CD4-positive, alpha-beta memory T cell (primary cell): ENCODE measurements at regions not wholly inside any gene's neighbourhood (a gene's known extent, or its start where the extent isn't known, plus 50 kb on each side); places are given as distances from the start of the nearest gene placed in this dataset.
"Not testable (repeated sequence)": the region's sequence is repeated elsewhere in the genome, so short reads cannot be mapped to it uniquely, and the experiment has no call there.

Source experiments
- CTCF ChIA-PET: fragments of 350-600 bp; sonication (Branson Sonifier 250); formaldehyde crosslinking; loops from one replicate; lab custom pipeline; 2021; ENCODE audit warnings: inconsistent platforms; ENCODE audit not compliant: partially characterized antibody; lab: Charles Lee
- POLR2A ChIA-PET: fragments of 350-600 bp; sonication (Branson Sonifier 250); formaldehyde crosslinking; loops from one replicate; lab custom pipeline; 2021; ENCODE audit not compliant: partially characterized antibody; lab: Charles Lee
- DNase-seq, 5 donors: peaks; one replicate each; pipeline versions ENCODE4 v3.0.0 to v3.0.0-alpha.2; 2020 to 2022; ENCODE audit warnings: mixed read lengths in 1 of 5
- H3K27ac ChIP-seq: one replicate; pipeline ENCODE4 v1.7.0; 2013; ENCODE audit warnings: low read depth, low read length
- H3K27me3 ChIP-seq: 2 replicates; pipeline ENCODE4 v1.7.0; 2013; ENCODE audit warnings: mild to moderate bottlenecking, low read length, moderate library complexity; ENCODE audit not compliant: insufficient read depth
- H3K36me3 ChIP-seq: 2 replicates; pipeline ENCODE4 v1.7.0; 2013; ENCODE audit warnings: mild to moderate bottlenecking, low read length, moderate library complexity; ENCODE audit not compliant: insufficient read depth
- H3K4me1 ChIP-seq: 2 replicates; pipeline ENCODE4 v1.7.0; 2013; ENCODE audit warnings: mild to moderate bottlenecking, low read length, moderate library complexity; ENCODE audit not compliant: insufficient read depth
- H3K4me3 ChIP-seq, 2 donors: one replicate each; pipeline ENCODE4 v1.7.0; 2013; ENCODE audit warnings: low read length in 2 of 2, mild to moderate bottlenecking in 1 of 2
- H3K9me3 ChIP-seq, 2 donors: one replicate each; pipeline ENCODE4 v1.7.0; 2013; ENCODE audit warnings: low read length in 2 of 2, control low read depth in 1 of 2; ENCODE audit not compliant: control insufficient read depth in 1 of 2
- H3K27ac Mint-ChIP-seq, 7 donors: one replicate each; pipeline ENCODE4 v1.8.0; 2020 to 2021; ENCODE audit warnings: mixed read lengths in 7 of 7, mild to moderate bottlenecking in 6 of 7, inconsistent platforms in 3 of 7, moderate library complexity in 3 of 7
- H3K27me3 Mint-ChIP-seq, 2 donors: one replicate each; pipeline ENCODE4 v1.8.0; 2020 to 2021; ENCODE audit warnings: mixed read lengths in 2 of 2
- H3K36me3 Mint-ChIP-seq, 2 donors: one replicate each; pipeline ENCODE4 v1.8.0; 2020 to 2021; ENCODE audit warnings: mixed read lengths in 2 of 2, inconsistent platforms in 1 of 2, mild to moderate bottlenecking in 1 of 2
- H3K4me1 Mint-ChIP-seq, 4 donors: one replicate each; pipeline ENCODE4 v1.8.0; 2020 to 2021; ENCODE audit warnings: mixed read lengths in 4 of 4, mild to moderate bottlenecking in 1 of 4
- H3K4me3 Mint-ChIP-seq, 8 donors: one replicate each; pipeline ENCODE4 v1.8.0; 2020 to 2021; ENCODE audit warnings: mixed read lengths in 8 of 8, mild to moderate bottlenecking in 7 of 8, moderate library complexity in 6 of 8, inconsistent platforms in 3 of 8
- H3K9me3 Mint-ChIP-seq, 8 donors: one replicate each; pipeline ENCODE4 v1.8.0; 2020 to 2021; ENCODE audit warnings: mixed read lengths in 8 of 8, mild to moderate bottlenecking in 5 of 8, inconsistent platforms in 3 of 8, moderate library complexity in 1 of 8
- intact Hi-C: fragments of 100-400 bp; cut with micrococcal nuclease; formaldehyde crosslinking; loops from one replicate; pipeline ENCODE4 v1.15.1; 2023

GRCh38 chr15:79160211-79160610, 69.6 kb upstream of the RASGRF1 start:
- POLR2A ChIA-PET, result no interaction called here
- H3K9me3 ChIP-seq, result no peaks in the 10 kb centered on the region
- no peaks in the 10 kb centered on the region for H3K36me3 ChIP-seq
- intact Hi-C loops, result no loop called here
- H3K27ac ChIP-seq, result no peak overlapping the region
- no peaks in the 10 kb centered on the region for H3K4me1 ChIP-seq
- CTCF ChIA-PET, result no interaction called here
- H3K4me3 ChIP-seq, result no peak overlapping the region
- Mint-ChIP-seq H3K4me1 (no peaks in the 10 kb centered on the region), H3K36me3 (no peaks in the 10 kb centered on the region), H3K27ac (no peak overlapping the region), H3K27me3 (peaks cover 8 to 22% of the 10 kb centered on the region in 2 donors), H3K4me3 (no peak overlapping the region), H3K9me3 (no peaks in the 10 kb centered on the region)
- no peak for DNase-seq
- H3K27me3 ChIP-seq, result peaks cover 3% of the 10 kb centered on the region

GRCh38 chr15:79157631-79158592, 67.3 kb upstream of the RASGRF1 start:
- POLR2A ChIA-PET, result interaction anchor here (1.0 kb wide), 1 partner anchor 31 kb away, joined by 3 read pairs; no protein-coding TSS in a partner anchor
- Mint-ChIP-seq H3K27ac (no peak overlapping the region), H3K9me3 (no peaks in the 10 kb centered on the region), H3K4me1 (no peaks in the 10 kb centered on the region), H3K36me3 (no peaks in the 10 kb centered on the region), H3K27me3 (peaks cover 3 to 15% of the 10 kb centered on the region in 2 donors), H3K4me3 (no peak overlapping the region)
- Histone ChIP-seq H3K36me3 (no peaks in the 10 kb centered on the region), H3K9me3 (no peaks in the 10 kb centered on the region), H3K4me3 (no peak overlapping the region), H3K4me1 (no peaks in the 10 kb centered on the region), H3K27ac (no peak overlapping the region), H3K27me3 (peaks cover 3% of the 10 kb centered on the region)
- CTCF ChIA-PET, result interaction anchor here (2.3 kb wide), 1 partner anchor 27 kb away, joined by 14 read pairs; no protein-coding TSS in a partner anchor
- DNase-seq, result no peak
- intact Hi-C loops, result no loop called here

DNA sequence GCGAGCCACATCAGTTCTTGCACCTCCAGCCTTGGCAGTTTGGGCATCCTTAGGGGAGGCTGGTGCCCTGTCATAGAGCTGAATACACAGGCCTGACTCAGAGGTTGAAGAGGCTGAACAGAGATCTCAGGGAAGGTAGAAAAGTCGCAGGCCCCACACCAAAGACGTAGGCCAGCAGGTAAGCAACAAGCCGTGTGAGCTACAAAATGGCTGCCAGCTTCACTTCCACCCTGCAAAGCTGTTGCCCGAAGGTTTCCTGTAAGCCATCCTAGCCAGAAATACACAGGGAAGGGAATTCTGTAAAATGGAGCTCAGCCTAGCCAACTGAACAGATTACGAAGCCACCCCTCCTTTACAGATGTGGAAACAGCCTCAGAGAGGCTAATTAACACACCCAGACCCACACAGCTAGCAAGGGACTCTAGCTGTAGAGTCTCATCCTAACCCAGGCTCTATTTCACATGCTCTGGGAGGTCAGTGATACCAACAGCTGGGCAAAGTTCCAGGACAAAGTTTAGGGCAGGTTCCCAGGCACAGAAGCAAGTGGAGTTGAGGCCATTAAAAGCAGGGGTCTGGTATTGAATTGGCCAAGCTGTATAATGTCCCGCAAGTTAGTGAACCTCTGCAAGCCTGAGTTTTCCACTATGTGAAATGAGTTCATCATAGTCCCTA, 66.3 kb upstream of the RASGRF1 start:
- no peaks in the 10 kb centered on the region for H3K27me3 ChIP-seq
- H3K4me3 ChIP-seq, result no peak overlapping the region
- H3K36me3 Mint-ChIP-seq, result no peaks in the 10 kb centered on the region
- intact Hi-C loops, result no loop called here
- no peak overlapping the region for H3K4me3 Mint-ChIP-seq
- H3K9me3 Mint-ChIP-seq, result no peaks in the 10 kb centered on the region
- no peak for DNase-seq
- H3K4me1 Mint-ChIP-seq, result no peaks in the 10 kb centered on the region
- H3K9me3 ChIP-seq, result no peaks in the 10 kb centered on the region
- peaks cover 7 to 19% of the 10 kb centered on the region in 2 donors for H3K27me3 Mint-ChIP-seq
- H3K27ac Mint-ChIP-seq, result no peak overlapping the region
- no peaks in the 10 kb centered on the region for H3K36me3 ChIP-seq
- CTCF ChIA-PET, result interaction anchor here (2.3 kb wide), 1 partner anchor 28 kb away, joined by 14 read pairs; no protein-coding TSS in a partner anchor
- no peak overlapping the region for H3K27ac ChIP-seq
- no peaks in the 10 kb centered on the region for H3K4me1 ChIP-seq
- POLR2A ChIA-PET, result interaction anchor here (1.0 kb wide), 1 partner anchor 30 kb away, joined by 3 read pairs; no protein-coding TSS in a partner anchor

DNA sequence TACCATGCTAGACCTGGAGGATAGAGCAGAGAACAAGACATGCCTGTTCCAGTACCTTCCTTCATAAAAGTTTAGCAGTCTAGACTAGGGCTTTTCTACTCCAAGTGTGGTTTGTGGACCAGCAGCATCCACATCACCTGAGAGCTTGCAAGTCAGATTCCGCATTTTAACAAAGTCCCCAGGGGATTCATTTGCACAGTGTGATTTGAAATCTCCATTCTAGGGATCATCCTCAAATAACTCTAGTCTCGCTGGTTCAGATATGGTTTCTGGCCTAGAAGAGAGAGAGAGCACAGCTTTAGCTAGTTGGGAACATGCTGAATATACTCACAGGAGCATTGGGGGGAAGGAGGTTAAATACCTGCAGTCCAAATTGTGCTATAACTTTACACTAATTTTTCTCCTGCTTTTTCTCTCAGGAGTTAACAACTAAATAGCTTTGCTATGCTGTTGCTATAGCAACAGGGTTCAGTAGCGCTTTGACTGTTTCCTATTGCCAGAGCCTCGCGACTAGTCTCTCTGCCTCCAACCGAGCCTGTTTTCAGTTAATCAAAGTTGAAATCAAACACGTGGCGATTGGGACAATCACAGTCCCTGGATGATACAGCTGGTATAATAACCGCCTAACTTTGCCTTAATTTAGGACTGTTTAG, 64.0 kb upstream of the RASGRF1 start:
- no peak overlapping the region for H3K4me3 ChIP-seq
- H3K27me3 ChIP-seq, result no peaks in the 10 kb centered on the region
- ChIA-PET POLR2A (no interaction called here), CTCF (no interaction called here)
- no peak for DNase-seq
- H3K9me3 ChIP-seq, result no peaks in the 10 kb centered on the region
- Mint-ChIP-seq H3K36me3 (no peaks in the 10 kb centered on the region), H3K4me3 (no peak overlapping the region), H3K9me3 (peaks cover 0 to 7% (median 5%) of the 10 kb centered on the region in 8 donors), H3K27ac (no peak overlapping the region), H3K27me3 (peaks cover 6 to 17% of the 10 kb centered on the region in 2 donors), H3K4me1 (no peaks in the 10 kb centered on the region)
- intact Hi-C loops, result no loop called here
- no peak overlapping the region for H3K27ac ChIP-seq
- H3K4me1 ChIP-seq, result no peaks in the 10 kb centered on the region
- H3K36me3 ChIP-seq, result no peaks in the 10 kb centered on the region

DNA sequence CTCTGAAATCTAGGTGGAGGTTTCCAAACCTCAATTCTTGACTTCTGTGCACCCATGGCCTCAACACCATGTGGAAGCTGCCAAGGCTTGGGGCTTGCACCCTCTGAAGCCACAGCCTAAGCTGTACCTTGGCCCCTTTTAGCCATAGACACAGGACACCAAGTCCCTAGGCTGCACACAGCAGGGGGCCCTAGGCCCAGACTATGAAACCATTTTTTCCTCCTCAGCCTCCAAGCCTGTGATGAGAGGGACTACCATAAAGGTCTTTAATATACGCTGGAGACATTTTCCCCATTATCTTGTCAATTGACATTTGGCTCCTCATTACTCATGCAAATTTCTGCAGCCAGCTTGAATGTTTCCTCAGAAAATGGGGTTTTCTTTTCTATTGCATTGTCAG, 53.7 kb upstream of the RASGRF1 start:
- H3K4me1 Mint-ChIP-seq, H3K4me3 ChIP-seq, H3K9me3 ChIP-seq, H3K27me3 ChIP-seq, H3K36me3 Mint-ChIP-seq, H3K27ac ChIP-seq, H3K4me3 Mint-ChIP-seq, DNase-seq, H3K4me1 ChIP-seq, POLR2A ChIA-PET, H3K27ac Mint-ChIP-seq, H3K36me3 ChIP-seq, intact Hi-C loops: not testable (repeated sequence)
- CTCF ChIA-PET, result interaction anchor here (0.6 kb wide), 1 partner anchor 20 kb away, joined by 4 read pairs; no protein-coding TSS in a partner anchor
- Mint-ChIP-seq H3K27me3 (peaks cover 11 to 18% of the 10 kb centered on the region in 2 donors), H3K9me3 (peaks cover 4 to 63% (median 41%) of the 10 kb centered on the region in 8 donors)

DNA sequence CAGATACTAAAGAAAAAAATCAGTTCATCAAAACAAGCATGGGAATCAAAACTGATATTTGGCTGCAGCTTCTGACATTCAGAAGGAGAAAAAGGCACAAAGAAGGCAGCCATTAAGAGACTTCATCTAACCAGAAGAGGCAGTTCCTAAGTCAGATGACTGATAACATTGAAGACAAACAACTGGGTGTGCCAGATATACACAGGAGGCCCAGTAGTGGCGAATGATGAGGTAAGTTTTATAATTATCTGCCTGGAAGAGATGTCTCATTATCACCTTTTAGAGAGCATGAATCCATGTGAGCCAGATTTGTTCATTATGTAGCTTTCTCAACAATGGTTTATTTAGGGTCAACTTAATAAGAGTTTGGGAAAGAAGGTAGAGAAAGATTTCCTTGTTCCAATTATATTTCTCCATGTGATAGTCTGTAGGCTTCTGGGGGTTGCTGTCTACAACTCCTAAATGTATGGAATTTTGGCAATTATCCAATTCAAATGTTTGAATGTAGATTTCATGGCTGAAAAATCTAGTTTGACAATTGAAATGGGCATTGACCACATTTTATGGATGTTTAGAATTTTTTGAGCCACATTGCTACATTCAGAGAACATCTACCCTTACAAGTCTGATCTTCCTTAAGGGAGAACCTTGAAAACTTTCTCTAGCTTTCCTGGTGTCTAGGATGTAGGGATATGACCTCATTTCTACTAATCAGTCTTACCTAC, 50.4 kb upstream of the RASGRF1 start:
- H3K4me3 ChIP-seq, result no peak overlapping the region
- H3K36me3 ChIP-seq, result no peaks in the 10 kb centered on the region
- H3K9me3 ChIP-seq, result no peaks in the 10 kb centered on the region
- H3K9me3 Mint-ChIP-seq, result peaks cover 4 to 40% (median 28%) of the 10 kb centered on the region in 8 donors
- H3K36me3 Mint-ChIP-seq, result peaks cover 5 to 6% of the 10 kb centered on the region in 2 donors
- H3K27ac Mint-ChIP-seq, result no peak overlapping the region
- no peaks in the 10 kb centered on the region for H3K4me1 ChIP-seq
- no peak overlapping the region for H3K27ac ChIP-seq
- H3K27me3 Mint-ChIP-seq, result peaks cover 6 to 9% of the 10 kb centered on the region in 2 donors
- POLR2A ChIA-PET, result no interaction called here
- H3K4me1 Mint-ChIP-seq, result no peaks in the 10 kb centered on the region
- intact Hi-C loops, result no loop called here
- CTCF ChIA-PET, result no interaction called here
- peaks cover 9% of the 10 kb centered on the region for H3K27me3 ChIP-seq
- no peak for DNase-seq
- no peak overlapping the region for H3K4me3 Mint-ChIP-seq
